SU-DHL-6 (cell line): ENCODE measurements at regions not wholly inside any gene's neighbourhood (a gene's known extent, or its start where the extent isn't known, plus 50 kb on each side); places are given as distances from the start of the nearest gene placed in this dataset.

Experiments used
- H2AFZ ChIP-seq: fragments of 200-600 bp; sonication (generic); 2 replicates; pipeline ENCODE4 v1.6.1; 2014; ENCODE audit warnings: low read depth, mild to moderate bottlenecking, moderate library complexity, mixed read lengths, antibody characterized with exemption, low read length; ENCODE audit not compliant: severe bottlenecking
- H3F3A ChIP-seq: fragments of 200-600 bp; shearing (Covaris generic); 2 replicates; pipeline ENCODE4 v1.6.0; 2016; ENCODE audit warnings: antibody characterized with exemption, mild to moderate bottlenecking; ENCODE audit not compliant: insufficient read depth
- H3K27ac ChIP-seq: fragments of 200-600 bp; sonication (generic); 2 replicates; pipeline ENCODE4 v1.5.1; 2016; ENCODE audit warnings: low read depth, mild to moderate bottlenecking, low read length, moderate library complexity, mixed read lengths
- H3K27me3 ChIP-seq: fragments of 200-600 bp; sonication (generic), shearing (Covaris generic); 2 replicates; pipeline ENCODE4 v1.6.0; 2014; ENCODE audit warnings: mild to moderate bottlenecking, low read length
- H3K36me3 ChIP-seq: fragments of 200-600 bp; sonication (generic); 2 replicates; pipeline ENCODE4 v1.6.1; 2014; ENCODE audit warnings: mild to moderate bottlenecking, low read length, mixed read lengths
- H3K4me2 ChIP-seq: fragments of 300-600, 200-600 bp; shearing (Covaris generic), sonication (generic); 2 replicates; pipeline ENCODE4 v1.6.0; 2014; ENCODE audit warnings: low read length, low read depth, mild to moderate bottlenecking; ENCODE audit not compliant: poor library complexity, severe bottlenecking
- H3K4me3 ChIP-seq: fragments of 200-600 bp; sonication (generic); 2 replicates; pipeline ENCODE4 v1.5.1; 2014; ENCODE audit warnings: antibody characterized with exemption, low read length, mild to moderate bottlenecking, mixed read lengths; ENCODE audit not compliant: insufficient read depth, poor library complexity, severe bottlenecking
- H3K79me2 ChIP-seq: fragments of 200-600 bp; sonication (generic); 2 replicates; pipeline ENCODE4 v1.6.1; 2014; ENCODE audit warnings: mild to moderate bottlenecking, low read length, moderate library complexity; ENCODE audit not compliant: insufficient read depth
- H3K9ac ChIP-seq: fragments of 200-600 bp; sonication (generic); 2 replicates; pipeline ENCODE4 v1.7.0; 2014; ENCODE audit warnings: mild to moderate bottlenecking, low read length
- H3K9me2 ChIP-seq: fragments of 200-600 bp; sonication (generic); replicated peaks from 2 replicates; pipeline ENCODE4 v1.6.1; 2014; ENCODE audit warnings: low read length; ENCODE audit not compliant: insufficient read depth
- H3K9me3 ChIP-seq: fragments of 200-600 bp; sonication (generic); 2 replicates; pipeline ENCODE4 v1.6.1; 2014; ENCODE audit warnings: low read length, mixed read lengths; ENCODE audit not compliant: insufficient read depth
- H4K20me1 ChIP-seq: fragments of 200-600 bp; sonication (generic); 2 replicates; pipeline ENCODE4 v1.6.1; 2014; ENCODE audit warnings: low read depth, mild to moderate bottlenecking, antibody characterized with exemption, low read length, moderate library complexity, mixed read lengths
- EZH2phosphoT487 ChIP-seq: fragments of 200-600 bp; sonication (generic), shearing (Covaris generic); conservative IDR thresholded peaks from 2 replicates; pipeline ENCODE4 v1.6.1; 2018; ENCODE audit warnings: mild to moderate bottlenecking, antibody characterized with exemption, low read length, moderate library complexity, mixed read lengths
- TF ChIP-seq, protein P1 (sequence below): fragments of 200-600 bp; sonication (generic); IDR thresholded peaks from one replicate; pipeline ENCODE4 v1.5.1; 2017; ENCODE audit warnings: antibody characterized with exemption, mild to moderate bottlenecking, low read length, moderate library complexity; ENCODE audit not compliant: insufficient read depth, poor library complexity, severe bottlenecking

DNA sequence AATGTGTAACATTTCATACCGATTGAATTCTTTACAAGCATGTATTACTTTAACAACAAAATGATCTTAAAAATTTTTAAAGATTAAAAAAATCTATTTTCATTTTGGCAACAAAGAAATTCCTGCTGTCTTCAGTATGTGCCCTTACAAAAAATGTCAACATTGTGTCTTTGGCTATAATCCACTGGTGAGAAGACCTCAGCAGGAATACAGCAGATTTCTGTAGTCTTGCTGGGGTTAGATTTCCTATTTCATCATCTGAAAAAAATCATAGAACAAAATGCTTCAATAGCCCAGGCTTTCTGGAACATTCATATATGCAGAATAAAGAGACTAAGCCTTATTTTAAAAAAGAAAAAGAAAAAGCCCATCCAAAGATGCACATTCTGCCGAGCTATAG, 129.1 kb upstream of the CA10 start:
- no peaks in the 10 kb centered on the region for H3K36me3 ChIP-seq
- H3K27me3 ChIP-seq, result no peaks in the 10 kb centered on the region
- H2AFZ ChIP-seq, result no peak overlapping the region
- no peak overlapping the region for H3K9ac ChIP-seq
- no peak overlapping the region for H3K4me2 ChIP-seq
- no peaks in the 10 kb centered on the region for H3K9me2 ChIP-seq
- no peaks in the 10 kb centered on the region for H3K9me3 ChIP-seq
- H3K27ac ChIP-seq, result no peak overlapping the region
- H3K4me3 ChIP-seq, result no peak overlapping the region
- TF ChIP-seq EZH2phosphoT487, result no peak
- TF ChIP-seq, protein P1, sequence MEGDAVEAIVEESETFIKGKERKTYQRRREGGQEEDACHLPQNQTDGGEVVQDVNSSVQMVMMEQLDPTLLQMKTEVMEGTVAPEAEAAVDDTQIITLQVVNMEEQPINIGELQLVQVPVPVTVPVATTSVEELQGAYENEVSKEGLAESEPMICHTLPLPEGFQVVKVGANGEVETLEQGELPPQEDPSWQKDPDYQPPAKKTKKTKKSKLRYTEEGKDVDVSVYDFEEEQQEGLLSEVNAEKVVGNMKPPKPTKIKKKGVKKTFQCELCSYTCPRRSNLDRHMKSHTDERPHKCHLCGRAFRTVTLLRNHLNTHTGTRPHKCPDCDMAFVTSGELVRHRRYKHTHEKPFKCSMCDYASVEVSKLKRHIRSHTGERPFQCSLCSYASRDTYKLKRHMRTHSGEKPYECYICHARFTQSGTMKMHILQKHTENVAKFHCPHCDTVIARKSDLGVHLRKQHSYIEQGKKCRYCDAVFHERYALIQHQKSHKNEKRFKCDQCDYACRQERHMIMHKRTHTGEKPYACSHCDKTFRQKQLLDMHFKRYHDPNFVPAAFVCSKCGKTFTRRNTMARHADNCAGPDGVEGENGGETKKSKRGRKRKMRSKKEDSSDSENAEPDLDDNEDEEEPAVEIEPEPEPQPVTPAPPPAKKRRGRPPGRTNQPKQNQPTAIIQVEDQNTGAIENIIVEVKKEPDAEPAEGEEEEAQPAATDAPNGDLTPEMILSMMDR, result no peak
- no peaks in the 10 kb centered on the region for H3K79me2 ChIP-seq
- no peaks in the 10 kb centered on the region for H4K20me1 ChIP-seq
- no peaks in the 10 kb centered on the region for H3F3A ChIP-seq

DNA sequence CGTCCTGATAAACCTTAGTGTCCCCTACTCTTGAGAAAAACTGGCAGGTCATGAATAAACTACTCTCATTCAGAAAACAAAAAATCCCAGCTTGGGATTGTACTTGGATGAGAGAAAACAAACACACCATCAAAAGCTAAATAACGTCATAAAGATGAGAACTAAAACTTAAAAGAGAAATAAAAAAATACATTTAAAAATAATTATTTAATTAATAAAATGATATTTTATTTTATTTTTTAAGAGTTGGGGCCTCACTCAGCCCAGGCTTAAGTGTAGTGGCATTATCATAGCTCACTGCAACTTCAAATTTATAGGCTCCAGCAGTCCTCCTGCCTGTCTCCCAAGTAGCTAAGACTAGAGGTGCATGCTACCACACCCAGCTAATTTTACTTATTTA, 125.4 kb upstream of the CA10 start:
- H3F3A ChIP-seq, result no peaks in the 10 kb centered on the region
- H3K27me3 ChIP-seq, result no peaks in the 10 kb centered on the region
- no peak overlapping the region for H3K4me2 ChIP-seq
- no peak for TF ChIP-seq EZH2phosphoT487
- TF ChIP-seq, protein P1, result no peak
- no peak overlapping the region for H2AFZ ChIP-seq
- no peaks in the 10 kb centered on the region for H3K79me2 ChIP-seq
- no peaks in the 10 kb centered on the region for H3K9me3 ChIP-seq
- H4K20me1 ChIP-seq, result no peaks in the 10 kb centered on the region
- no peak overlapping the region for H3K9ac ChIP-seq
- H3K27ac ChIP-seq, result no peak overlapping the region
- no peak overlapping the region for H3K4me3 ChIP-seq
- no peaks in the 10 kb centered on the region for H3K9me2 ChIP-seq
- H3K36me3 ChIP-seq, result no peaks in the 10 kb centered on the region

DNA sequence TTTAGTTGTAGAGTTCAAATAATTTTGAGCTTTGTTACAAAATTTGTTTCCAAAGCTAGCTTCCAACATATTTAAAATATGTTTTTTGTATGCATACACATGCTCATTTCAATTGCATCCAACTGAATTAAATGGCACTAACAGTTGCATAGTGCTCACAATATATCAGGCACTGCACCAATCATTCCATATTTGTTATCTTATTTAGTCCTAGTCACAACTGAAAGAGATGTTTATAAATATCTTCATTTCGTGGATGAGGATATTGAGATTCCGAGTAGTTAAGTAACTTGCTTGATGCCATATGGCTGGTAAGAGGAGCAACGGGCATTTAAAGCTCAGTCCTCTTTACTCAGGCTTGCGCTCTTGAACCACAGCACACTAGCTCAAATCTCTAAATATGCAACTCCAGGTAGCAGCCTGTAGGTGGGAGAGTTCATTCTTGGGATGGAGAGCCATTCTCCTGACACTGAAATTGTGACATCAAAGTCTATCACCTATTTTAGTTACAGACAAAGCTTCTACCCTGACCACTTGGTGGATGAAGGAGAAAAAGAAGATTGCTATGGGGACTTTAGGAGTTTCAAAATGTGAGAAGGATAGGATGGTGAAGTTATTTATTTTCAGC, 118.0 kb upstream of the CA10 start:
- H3F3A ChIP-seq, result no peaks in the 10 kb centered on the region
- TF ChIP-seq, protein P1, result no peak
- TF ChIP-seq EZH2phosphoT487, result no peak
- H3K36me3 ChIP-seq, result no peaks in the 10 kb centered on the region
- H3K27ac ChIP-seq, result no peak overlapping the region
- no peak overlapping the region for H3K4me3 ChIP-seq
- no peaks in the 10 kb centered on the region for H4K20me1 ChIP-seq
- H2AFZ ChIP-seq, result no peak overlapping the region
- H3K4me2 ChIP-seq, result no peak overlapping the region
- no peaks in the 10 kb centered on the region for H3K79me2 ChIP-seq
- H3K9me2 ChIP-seq, result no peaks in the 10 kb centered on the region
- no peaks in the 10 kb centered on the region for H3K27me3 ChIP-seq
- H3K9ac ChIP-seq, result no peak overlapping the region
- no peaks in the 10 kb centered on the region for H3K9me3 ChIP-seq
